ENCODE measurements at regions not wholly inside any gene's neighbourhood (a gene's known extent, or its start where the extent isn't known, plus 50 kb on each side); places are given as distances from the start of the nearest gene placed in this dataset.

- Histone ChIP-seq H3K4me3 (ENCODE audit: low read depth, low read length) (no peak overlapping the region), H3K9me3 (ENCODE audit: control insufficient read depth, insufficient read depth, low read length) (no peaks in the 10 kb centered on the region), H3K4me1 (ENCODE audit: control insufficient read depth, insufficient read depth, low read length) (peaks cover 2% of the 10 kb centered on the region), H3K27me3 (ENCODE audit: control insufficient read depth, insufficient read depth, low read length) (no peaks in the 10 kb centered on the region), H3K9ac (ENCODE audit: low read depth, low read length) (no peak overlapping the region), H3K36me3 (ENCODE audit: control insufficient read depth, insufficient read depth, low read length) (no peaks in the 10 kb centered on the region)
Observed at GRCh38 chr12:127619869-127620734, 646.9 kb upstream of the TMEM132C start.

DNA sequence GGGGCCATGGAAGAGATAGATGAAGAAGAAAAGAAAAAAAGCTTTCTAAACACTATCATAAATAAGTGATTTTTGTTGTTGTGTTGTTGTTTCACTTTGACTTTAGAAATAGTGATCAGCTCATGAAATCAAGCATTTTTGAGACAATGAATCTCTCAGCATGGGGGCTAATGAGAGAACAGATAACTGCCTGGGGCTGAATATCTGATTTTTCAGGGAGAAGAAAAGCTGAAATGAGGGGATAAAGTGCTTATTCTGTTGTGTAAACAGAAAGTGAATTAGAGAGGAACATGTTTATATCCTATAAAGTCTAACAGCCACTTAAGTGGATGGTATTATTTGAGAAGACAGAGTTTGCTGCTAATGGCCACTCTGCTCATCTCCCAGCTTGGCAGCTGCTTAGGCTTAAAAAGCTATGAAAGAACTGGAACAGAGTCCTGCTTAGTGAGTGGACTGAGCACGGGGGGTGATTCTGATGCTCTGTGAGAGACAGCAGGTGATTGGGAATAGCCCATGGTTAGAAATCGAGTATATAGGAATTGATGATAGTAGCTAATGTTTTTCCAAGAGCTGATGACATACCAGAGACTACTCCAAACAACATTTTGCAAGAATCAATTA, 646.1 kb upstream of the TMEM132C start:
- H3K27me3 ChIP-seq (ENCODE audit: control insufficient read depth, insufficient read depth, low read length), result no peaks in the 10 kb centered on the region
- H3K36me3 ChIP-seq (ENCODE audit: control insufficient read depth, insufficient read depth, low read length), result no peaks in the 10 kb centered on the region
- H3K9ac ChIP-seq (ENCODE audit: low read depth, low read length), result no peak overlapping the region
- peaks cover 2% of the 10 kb centered on the region for H3K4me1 ChIP-seq (ENCODE audit: control insufficient read depth, insufficient read depth, low read length)
- H3K9me3 ChIP-seq (ENCODE audit: control insufficient read depth, insufficient read depth, low read length), result no peaks in the 10 kb centered on the region
- no peak overlapping the region for H3K4me3 ChIP-seq (ENCODE audit: low read depth, low read length)

DNA sequence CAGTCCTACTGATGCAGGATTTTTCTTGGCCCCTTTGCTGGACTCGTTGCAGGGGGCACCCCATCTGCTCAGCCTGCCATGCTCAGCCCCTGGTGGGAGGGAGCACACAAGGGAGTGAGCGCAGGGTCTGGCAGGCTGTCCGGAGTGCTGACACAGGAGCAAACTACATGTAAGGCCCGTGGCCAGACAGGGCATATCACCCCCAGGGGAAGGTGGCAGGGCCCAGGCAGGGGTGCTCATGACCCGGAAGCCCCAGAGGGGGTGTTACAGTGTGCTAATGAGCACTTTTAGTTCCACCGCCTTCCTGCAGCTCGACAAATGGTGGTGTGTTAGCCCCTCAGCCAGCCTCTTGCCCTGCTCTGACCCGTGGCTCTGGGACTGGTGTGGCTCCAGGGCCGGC, 645.6 kb upstream of the TMEM132C start:
- H3K36me3 ChIP-seq (ENCODE audit: control insufficient read depth, insufficient read depth, low read length), result no peaks in the 10 kb centered on the region
- no peaks in the 10 kb centered on the region for H3K27me3 ChIP-seq (ENCODE audit: control insufficient read depth, insufficient read depth, low read length)
- H3K9ac ChIP-seq (ENCODE audit: low read depth, low read length), result no peak overlapping the region
- H3K4me3 ChIP-seq (ENCODE audit: low read depth, low read length), result no peak overlapping the region
- no peaks in the 10 kb centered on the region for H3K9me3 ChIP-seq (ENCODE audit: control insufficient read depth, insufficient read depth, low read length)
- peaks cover 2% of the 10 kb centered on the region for H3K4me1 ChIP-seq (ENCODE audit: control insufficient read depth, insufficient read depth, low read length)

DNA sequence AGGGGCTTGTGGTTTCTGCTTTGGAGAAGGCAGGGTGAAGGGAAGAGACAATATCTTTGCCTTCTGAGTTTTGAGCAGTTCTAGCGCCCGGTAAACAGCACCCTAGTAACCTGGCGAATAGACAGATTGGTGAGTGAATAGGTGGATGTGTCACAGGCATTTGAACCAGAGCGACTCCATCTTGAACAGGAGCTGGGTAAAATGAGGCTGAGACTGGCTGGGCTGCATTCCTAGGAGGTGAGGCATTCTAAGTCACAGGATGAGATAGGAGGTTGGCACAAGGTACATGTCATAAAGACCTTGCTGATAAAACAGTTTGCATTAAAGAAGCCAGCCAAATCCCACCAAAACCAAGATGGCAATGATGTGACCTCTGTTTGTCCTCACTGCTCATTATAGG, 643.6 kb upstream of the TMEM132C start:
- Histone ChIP-seq H3K27me3 (ENCODE audit: control insufficient read depth, insufficient read depth, low read length) (no peaks in the 10 kb centered on the region), H3K9me3 (ENCODE audit: control insufficient read depth, insufficient read depth, low read length) (no peaks in the 10 kb centered on the region), H3K4me3 (ENCODE audit: low read depth, low read length) (no peak overlapping the region)

GRCh38 chr12:127625176-127625771, 641.7 kb upstream of the TMEM132C start:
- no peaks in the 10 kb centered on the region for H3K9me3 ChIP-seq (ENCODE audit: control insufficient read depth, insufficient read depth, low read length)
- no peak overlapping the region for H3K4me3 ChIP-seq (ENCODE audit: low read depth, low read length)
- H3K4me1 ChIP-seq (ENCODE audit: control insufficient read depth, insufficient read depth, low read length), result no peaks in the 10 kb centered on the region
- no peaks in the 10 kb centered on the region for H3K36me3 ChIP-seq (ENCODE audit: control insufficient read depth, insufficient read depth, low read length)
- H3K9ac ChIP-seq (ENCODE audit: low read depth, low read length), result no peak overlapping the region
- H3K27me3 ChIP-seq (ENCODE audit: control insufficient read depth, insufficient read depth, low read length), result no peaks in the 10 kb centered on the region

More for the DNA sequence above, 643.6 kb upstream of the TMEM132C start:
- no peaks in the 10 kb centered on the region for H3K36me3 ChIP-seq (ENCODE audit: control insufficient read depth, insufficient read depth, low read length)
- H3K9ac ChIP-seq (ENCODE audit: low read depth, low read length), result no peak overlapping the region
- peaks cover 2% of the 10 kb centered on the region for H3K4me1 ChIP-seq (ENCODE audit: control insufficient read depth, insufficient read depth, low read length)

DNA sequence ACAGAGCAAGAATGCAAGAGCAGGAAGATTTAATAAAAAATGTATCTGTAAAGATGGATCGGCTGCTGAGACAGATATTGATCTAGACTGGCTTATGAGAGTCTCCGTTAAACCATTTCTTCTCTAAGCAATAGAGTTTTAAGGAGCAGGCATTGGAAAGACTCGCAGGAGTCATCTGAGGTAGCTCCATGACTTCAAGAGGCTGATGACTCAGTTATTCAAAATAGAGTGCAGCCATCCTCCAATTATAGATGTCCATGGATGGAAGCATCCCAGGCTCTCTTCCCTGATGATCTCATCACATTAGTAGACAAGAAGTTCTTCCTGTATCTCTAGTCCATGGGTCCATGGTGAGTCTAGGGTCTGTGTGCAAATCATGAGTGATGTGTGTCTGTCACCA, 638.3 kb upstream of the TMEM132C start:
- no peak overlapping the region for H3K4me3 ChIP-seq (ENCODE audit: low read depth, low read length)
- H3K9me3 ChIP-seq (ENCODE audit: control insufficient read depth, insufficient read depth, low read length), result no peaks in the 10 kb centered on the region
- H3K27me3 ChIP-seq (ENCODE audit: control insufficient read depth, insufficient read depth, low read length), result no peaks in the 10 kb centered on the region
- H3K4me1 ChIP-seq (ENCODE audit: control insufficient read depth, insufficient read depth, low read length), result no peaks in the 10 kb centered on the region
- no peak overlapping the region for H3K9ac ChIP-seq (ENCODE audit: low read depth, low read length)
- H3K36me3 ChIP-seq (ENCODE audit: control insufficient read depth, insufficient read depth, low read length), result no peaks in the 10 kb centered on the region

DNA sequence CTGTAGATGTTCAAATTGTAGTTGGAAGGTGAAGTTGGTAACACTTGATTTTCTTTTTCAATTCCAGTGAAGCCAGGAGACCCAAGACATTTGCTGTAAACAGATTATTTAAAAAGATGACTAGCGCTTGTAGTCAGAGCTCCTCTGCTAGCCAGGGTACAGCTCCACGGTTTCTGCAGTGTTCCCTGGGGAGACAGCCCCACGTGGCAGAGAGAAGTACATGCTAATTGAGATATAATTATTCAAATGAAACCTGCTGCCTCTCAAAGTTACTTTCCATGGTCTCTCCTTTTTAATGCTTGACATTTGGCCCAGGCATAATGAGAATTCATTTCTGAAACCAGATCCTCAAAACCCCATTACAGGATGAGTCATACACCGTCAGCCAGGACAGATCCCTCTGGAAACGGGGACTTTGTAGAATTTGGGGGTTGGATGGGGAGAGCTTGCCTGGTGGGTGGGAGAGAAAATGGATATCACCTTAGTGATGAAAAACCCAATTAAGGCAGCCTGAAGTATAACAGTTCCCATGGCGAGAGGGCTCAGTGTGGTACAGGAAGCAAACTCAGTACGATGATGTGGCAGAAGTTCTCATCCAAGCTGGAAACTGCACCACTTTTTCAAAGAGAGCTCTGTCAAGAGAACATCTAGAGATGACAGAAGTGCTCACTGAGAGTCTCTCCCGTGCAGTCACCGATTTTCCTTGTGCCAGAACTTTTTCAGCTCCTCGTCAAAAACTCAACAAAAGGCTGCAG, 637.7 kb upstream of the TMEM132C start:
- H3K9ac ChIP-seq (ENCODE audit: low read depth, low read length), result no peak overlapping the region
- no peak overlapping the region for H3K4me3 ChIP-seq (ENCODE audit: low read depth, low read length)
- no peaks in the 10 kb centered on the region for H3K27me3 ChIP-seq (ENCODE audit: control insufficient read depth, insufficient read depth, low read length)
- H3K4me1 ChIP-seq (ENCODE audit: control insufficient read depth, insufficient read depth, low read length), result no peaks in the 10 kb centered on the region
- H3K9me3 ChIP-seq (ENCODE audit: control insufficient read depth, insufficient read depth, low read length), result no peaks in the 10 kb centered on the region
- no peaks in the 10 kb centered on the region for H3K36me3 ChIP-seq (ENCODE audit: control insufficient read depth, insufficient read depth, low read length)

GRCh38 chr12:127632461-127632860, 634.5 kb upstream of the TMEM132C start:
- H3K9ac ChIP-seq (ENCODE audit: low read depth, low read length), result no peak overlapping the region
- no peak overlapping the region for H3K4me3 ChIP-seq (ENCODE audit: low read depth, low read length)
- H3K27me3 ChIP-seq (ENCODE audit: control insufficient read depth, insufficient read depth, low read length), result no peaks in the 10 kb centered on the region
- no peaks in the 10 kb centered on the region for H3K9me3 ChIP-seq (ENCODE audit: control insufficient read depth, insufficient read depth, low read length)
- no peaks in the 10 kb centered on the region for H3K4me1 ChIP-seq (ENCODE audit: control insufficient read depth, insufficient read depth, low read length)
- no peaks in the 10 kb centered on the region for H3K36me3 ChIP-seq (ENCODE audit: control insufficient read depth, insufficient read depth, low read length)

GRCh38 chr12:127635838-127636237, 631.1 kb upstream of the TMEM132C start:
- H3K9me3 ChIP-seq (ENCODE audit: control insufficient read depth, insufficient read depth, low read length), result no peaks in the 10 kb centered on the region
- no peaks in the 10 kb centered on the region for H3K36me3 ChIP-seq (ENCODE audit: control insufficient read depth, insufficient read depth, low read length)
- H3K27me3 ChIP-seq (ENCODE audit: control insufficient read depth, insufficient read depth, low read length), result no peaks in the 10 kb centered on the region
- H3K9ac ChIP-seq (ENCODE audit: low read depth, low read length), result no peak overlapping the region
- H3K4me3 ChIP-seq (ENCODE audit: low read depth, low read length), result no peak overlapping the region
- no peaks in the 10 kb centered on the region for H3K4me1 ChIP-seq (ENCODE audit: control insufficient read depth, insufficient read depth, low read length)

- Histone ChIP-seq H3K27me3 (ENCODE audit: control insufficient read depth, insufficient read depth, low read length) (no peaks in the 10 kb centered on the region), H3K9me3 (ENCODE audit: control insufficient read depth, insufficient read depth, low read length) (no peaks in the 10 kb centered on the region), H3K4me3 (ENCODE audit: low read depth, low read length) (no peak overlapping the region), H3K9ac (ENCODE audit: low read depth, low read length) (no peak overlapping the region), H3K4me1 (ENCODE audit: control insufficient read depth, insufficient read depth, low read length) (no peaks in the 10 kb centered on the region), H3K36me3 (ENCODE audit: control insufficient read depth, insufficient read depth, low read length) (no peaks in the 10 kb centered on the region)
Observed at GRCh38 chr12:127636882-127637281, 630.1 kb upstream of the TMEM132C start.

DNA sequence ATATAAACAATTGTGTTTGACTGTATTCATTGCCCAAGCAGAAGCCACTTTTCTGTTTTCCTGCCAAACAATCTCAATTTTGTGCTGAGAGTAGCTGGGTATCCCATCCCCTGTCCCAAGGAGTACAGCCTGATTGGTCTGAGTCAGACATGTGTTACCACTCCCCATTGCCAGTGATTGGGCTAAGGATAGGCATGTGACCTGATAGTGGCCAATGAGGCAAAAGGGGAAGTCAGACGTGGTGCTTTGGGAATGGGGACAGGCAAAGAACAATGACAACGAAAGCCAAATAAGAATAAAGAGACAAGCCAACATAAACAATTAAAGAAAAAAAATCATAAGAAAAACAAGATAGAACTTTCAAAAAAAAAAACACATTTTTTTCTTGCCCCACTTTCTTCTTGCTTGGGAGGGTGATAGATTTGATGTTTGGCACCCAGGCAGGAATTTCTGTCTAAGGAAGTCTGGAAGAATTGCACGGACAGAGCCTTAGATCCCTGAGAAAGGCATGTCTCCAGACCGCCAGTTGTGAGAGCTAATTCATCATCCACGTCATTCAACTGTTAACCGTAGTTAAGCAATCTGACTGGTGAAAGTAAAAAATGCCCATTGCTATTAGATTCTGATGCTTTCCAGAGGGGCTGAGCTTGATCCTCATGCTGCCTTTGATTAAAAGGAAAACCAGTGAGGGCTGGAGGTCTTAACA, 626.6 kb upstream of the TMEM132C start:
- no peaks in the 10 kb centered on the region for H3K9me3 ChIP-seq (ENCODE audit: control insufficient read depth, insufficient read depth, low read length)
- no peak overlapping the region for H3K4me3 ChIP-seq (ENCODE audit: low read depth, low read length)
- no peaks in the 10 kb centered on the region for H3K27me3 ChIP-seq (ENCODE audit: control insufficient read depth, insufficient read depth, low read length)
- no peak overlapping the region for H3K9ac ChIP-seq (ENCODE audit: low read depth, low read length)
- H3K4me1 ChIP-seq (ENCODE audit: control insufficient read depth, insufficient read depth, low read length), result no peaks in the 10 kb centered on the region
- no peaks in the 10 kb centered on the region for H3K36me3 ChIP-seq (ENCODE audit: control insufficient read depth, insufficient read depth, low read length)
